GM19467 (cell line): ENCODE measurements at regions not wholly inside any gene's neighbourhood (a gene's known extent, or its start where the extent isn't known, plus 50 kb on each side); places are given as distances from the start of the nearest gene placed in this dataset.

Experiments used
- ATAC-seq: cut with Tn5 transposase; IDR thresholded peaks from one replicate; pipeline ENCODE4 v1.9.1; 2021; ENCODE audit warnings: mild to moderate bottlenecking, moderate library complexity; ENCODE audit not compliant: unreplicated experiment

DNA sequence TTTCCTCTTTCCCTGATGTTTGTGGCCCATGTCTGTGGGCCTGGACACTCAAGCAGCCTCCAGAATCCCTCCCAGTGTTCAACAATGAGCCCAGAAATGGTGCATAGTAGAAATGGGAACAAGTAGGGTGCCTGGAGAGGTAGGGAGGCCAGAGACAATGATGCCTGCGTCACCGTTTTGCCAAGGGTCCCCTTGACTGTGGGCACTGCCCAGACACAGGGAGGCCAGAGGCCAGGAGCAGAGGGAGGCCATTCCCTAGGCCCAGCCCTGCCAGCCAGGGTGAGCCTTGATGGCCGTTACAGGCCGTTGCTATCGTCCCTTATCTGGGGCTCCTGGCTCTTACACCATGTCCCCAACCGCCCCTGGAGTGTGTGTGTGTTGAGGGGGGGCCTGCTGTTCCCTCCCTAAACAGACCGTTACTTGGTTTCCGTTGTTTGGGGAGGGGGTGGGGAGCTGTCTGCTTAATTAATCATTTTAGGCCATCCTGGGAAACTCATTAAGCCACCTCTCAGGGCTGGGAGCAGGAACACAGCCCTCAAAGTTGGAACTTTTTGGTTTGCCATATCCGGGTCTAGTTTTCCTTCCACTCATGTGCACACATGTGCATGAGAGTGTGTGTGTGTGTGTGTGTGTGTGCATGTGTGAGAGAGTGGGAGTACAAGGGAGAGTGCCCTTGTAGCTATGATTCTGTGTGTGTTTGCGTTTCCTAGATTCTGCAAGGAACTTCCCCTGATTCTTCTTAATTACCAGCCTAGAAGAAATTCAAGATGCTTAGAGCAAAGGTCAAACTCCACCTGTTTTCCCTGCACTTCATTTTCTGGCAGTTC is 135.2 kb upstream of the HAAO start:
- ATAC-seq = no peak

GRCh38 chr2:42926434-42927333 is 134.3 kb upstream of the HAAO start:
- ATAC-seq = no peak

GRCh38 chr2:42925742-42926433 is 133.5 kb upstream of the HAAO start:
- ATAC-seq = no peak

- no peak for ATAC-seq
Measured at GRCh38 chr2:42924418-42924886, 132.1 kb upstream of the HAAO start.

DNA sequence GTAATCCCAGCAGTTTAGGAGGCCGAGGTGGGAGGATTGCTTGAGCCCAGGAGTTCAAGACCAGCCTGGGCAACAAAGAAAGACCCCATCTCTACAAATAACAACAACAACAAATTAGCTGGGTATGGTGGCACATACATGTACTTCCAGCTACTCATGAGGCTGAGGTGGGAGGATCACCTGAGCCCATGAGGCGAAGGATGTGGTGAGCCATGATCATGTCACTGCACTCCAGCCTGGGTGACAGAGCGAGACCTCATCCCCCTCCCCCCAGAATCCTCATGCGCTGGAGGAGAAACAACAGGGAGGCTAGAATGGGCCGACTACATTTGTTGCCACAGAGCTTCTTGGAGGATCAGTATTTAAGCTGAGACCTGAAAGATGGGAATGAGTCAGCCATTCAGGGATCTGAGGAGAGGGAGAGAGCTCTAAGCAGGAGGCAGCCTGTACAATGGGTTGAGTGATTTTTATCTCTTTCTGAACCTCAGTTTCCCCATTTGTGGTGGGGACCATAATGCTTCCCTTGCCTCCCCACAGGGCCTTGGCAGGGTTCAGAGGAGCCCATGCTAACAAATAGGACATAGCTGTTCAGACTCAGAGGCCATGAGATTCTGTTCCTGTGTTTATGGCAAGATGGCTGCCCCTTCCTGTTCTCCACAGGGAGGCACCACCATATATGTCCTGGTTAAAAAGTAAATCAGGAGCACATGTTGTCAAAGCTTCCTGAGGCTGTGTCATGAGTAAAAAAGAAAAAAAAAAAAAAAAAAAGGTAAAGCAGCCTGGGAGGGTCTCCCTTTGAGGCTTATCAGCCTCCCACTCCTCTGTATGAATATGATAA is 131.4 kb upstream of the HAAO start:
- no peak for ATAC-seq

DNA sequence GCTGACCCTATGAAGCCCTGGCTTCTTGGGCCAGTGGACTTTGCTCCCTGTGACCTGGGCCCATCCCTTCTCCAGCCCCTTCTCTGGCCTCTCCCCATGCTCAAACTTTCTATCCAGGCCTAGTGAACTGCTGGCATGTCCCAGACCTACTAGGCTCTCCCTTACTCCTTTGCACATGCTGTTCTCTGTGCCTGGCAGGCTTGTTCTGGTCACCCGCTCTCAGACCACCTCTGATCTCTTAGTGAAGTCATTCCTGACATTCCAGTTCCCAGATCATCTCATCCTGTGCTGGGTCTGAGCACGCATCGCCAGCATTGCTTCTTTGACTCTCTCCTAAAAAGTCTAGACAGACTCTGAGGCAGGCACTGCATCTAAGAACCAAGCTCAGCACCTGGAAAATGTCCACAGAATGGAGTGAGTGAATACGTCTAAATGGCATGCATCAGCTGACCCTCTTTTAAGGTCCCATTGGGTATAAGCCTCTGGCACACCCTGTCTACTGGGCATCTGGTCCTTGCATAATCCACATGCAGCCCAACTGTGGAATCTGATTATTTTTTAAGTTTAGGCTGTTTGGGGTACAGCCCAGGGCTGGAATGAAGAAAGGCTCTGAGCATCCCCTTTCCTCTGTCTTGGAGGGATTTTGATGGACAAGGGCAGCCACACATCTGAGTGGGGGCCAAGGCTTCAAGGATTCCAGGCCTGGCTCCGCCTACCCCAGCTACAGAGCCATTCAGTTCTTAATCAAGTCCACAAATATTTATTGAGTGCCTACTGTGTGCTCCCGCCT is 130.6 kb upstream of the HAAO start:
- ATAC-seq = no peak

DNA sequence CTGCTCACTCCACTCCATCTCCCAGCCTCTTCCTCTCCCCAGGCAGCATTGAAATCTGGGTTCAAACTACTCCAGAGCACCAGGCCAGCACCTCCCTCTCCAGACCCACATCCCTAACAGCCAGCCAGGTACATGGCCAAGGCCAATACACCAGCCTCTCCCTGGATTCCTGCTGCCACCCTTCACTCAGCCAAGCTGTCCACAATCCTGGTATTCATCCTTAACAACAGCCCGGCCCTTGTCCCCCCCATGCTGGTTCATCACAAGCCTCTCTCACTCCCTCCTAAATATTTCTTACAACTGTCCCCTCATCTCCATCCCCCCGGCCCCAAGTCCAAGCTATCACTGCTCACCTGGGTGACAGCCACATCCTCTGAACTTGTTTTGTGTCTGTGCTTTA is 129.9 kb upstream of the HAAO start:
- ATAC-seq = no peak

GRCh38 chr2:42921721-42922120 is 129.3 kb upstream of the HAAO start:
- no peak for ATAC-seq

DNA sequence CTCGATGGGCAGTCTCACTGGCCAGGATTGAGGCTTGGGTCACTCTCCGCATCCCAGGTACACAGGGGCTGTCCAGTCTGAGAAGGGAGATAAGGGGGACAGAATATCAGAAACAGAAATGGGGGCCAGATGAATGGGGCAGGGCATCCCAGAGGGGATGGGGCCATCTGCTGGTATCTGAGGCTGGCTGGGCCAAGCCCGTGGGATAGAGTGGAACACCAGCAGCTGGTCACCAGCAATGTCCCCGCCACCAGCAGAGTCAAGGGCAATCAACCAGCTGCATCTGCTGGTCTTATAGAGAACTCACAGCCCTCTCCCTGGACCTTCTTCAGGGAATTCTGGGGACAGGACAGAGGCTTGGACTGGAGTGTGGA is 128.8 kb upstream of the HAAO start:
- ATAC-seq = no peak

DNA sequence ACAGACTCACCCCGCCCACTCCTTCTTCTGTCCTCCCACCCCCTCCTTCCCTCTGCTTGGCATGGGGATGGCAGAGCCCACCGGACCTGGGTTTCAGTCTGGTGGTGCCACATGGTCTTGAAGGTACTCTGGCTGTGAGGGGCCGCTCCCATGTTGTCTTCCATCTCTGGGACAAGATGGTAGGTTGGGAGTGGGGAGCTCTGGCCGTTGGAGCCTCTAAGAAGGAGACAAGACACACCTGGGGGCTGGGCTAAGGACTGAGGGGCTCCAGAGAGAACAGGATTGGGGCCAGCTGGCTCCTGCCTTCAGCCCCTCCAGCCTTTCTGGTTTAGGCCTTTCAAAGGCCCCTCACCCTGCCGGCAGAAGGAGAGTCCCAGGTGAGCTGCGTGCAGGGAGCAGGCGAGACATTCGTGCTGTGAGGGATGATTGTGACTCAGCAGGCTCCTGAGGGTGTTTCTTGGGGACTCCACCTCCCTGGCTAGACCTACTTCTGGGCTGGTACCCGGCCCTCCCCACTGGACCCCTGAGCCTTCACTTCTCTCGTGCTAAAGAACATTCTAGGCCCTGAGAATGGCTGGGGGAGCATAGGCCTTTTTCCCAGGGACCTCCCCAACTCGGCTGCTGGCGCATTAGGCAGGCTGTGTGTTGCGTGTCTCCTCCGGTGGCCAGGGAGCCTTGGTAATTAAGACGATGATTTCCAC is 128.2 kb upstream of the HAAO start:
- no peak for ATAC-seq

DNA sequence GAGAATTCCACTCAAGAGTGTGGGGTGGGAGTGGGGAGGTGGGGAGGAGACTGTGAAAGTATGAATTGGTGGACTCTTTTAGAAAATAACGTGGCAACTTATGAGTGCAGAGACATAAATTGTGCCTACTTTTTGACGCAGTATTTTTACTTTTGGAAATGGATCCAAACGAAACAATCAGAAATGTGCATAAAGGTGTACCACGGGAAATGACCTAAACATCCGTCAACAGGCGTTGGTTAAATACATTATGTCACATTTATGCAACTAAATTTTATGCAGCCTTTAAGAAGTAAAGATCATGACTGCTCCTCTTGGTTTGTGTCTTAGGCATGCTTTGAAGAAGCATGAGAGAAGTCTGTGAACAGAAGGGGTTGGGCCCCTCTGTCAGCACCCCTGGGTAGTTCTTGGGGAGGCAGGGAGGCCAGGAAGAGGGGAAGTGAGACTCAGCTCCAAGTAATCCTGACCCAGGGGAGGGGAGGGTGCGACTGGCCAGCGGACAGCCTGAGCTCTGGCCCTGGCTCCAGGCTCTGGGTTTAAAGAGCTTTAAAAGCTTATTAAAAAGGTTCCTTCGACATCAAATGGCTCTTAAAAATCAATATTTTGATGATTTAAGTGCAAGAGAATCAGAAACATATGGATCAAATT is 126.4 kb upstream of the HAAO start:
- ATAC-seq = no peak

DNA sequence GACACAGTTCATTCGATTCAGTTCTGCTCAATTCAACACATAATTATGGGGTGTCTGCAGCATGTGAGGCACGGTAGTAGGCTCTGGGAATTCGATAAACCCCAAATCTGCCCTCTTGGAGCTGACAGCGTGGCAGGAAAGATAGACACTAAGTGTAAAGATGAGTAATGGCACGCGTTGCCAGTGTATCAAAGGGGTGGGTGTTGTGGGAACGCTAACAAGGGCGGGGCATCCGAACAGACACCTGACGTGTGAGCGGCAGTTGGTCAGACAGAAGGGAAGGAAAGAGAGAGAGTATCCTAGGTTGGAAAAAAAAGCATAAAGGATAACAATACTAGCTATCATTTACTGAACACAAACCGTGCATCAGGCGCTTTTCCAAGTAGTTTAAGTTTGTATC is 125.7 kb upstream of the HAAO start:
- no peak for ATAC-seq

- no peak for ATAC-seq
Measured at GRCh38 chr2:42917425-42917927, 125.1 kb upstream of the HAAO start.

DNA sequence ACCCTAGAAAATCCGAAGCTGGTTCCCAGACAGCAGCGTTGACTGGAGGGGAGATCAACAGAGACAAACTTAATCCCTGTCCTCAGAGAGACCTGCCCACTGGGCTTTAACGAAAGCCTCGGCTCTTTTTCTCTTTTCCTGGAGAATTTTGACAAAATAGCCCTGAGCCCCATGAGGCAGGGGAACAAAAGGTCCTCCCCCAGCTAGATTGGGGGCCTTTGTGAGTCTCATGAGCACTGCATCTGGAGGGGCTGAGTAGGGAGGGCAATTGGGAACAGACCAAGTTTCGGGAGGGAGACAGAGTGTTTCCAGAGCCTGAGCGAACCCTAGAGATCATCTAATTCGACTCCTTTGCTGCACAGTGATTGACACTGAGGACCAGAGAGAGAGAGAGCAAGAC is 123.9 kb upstream of the HAAO start:
- no peak for ATAC-seq

DNA sequence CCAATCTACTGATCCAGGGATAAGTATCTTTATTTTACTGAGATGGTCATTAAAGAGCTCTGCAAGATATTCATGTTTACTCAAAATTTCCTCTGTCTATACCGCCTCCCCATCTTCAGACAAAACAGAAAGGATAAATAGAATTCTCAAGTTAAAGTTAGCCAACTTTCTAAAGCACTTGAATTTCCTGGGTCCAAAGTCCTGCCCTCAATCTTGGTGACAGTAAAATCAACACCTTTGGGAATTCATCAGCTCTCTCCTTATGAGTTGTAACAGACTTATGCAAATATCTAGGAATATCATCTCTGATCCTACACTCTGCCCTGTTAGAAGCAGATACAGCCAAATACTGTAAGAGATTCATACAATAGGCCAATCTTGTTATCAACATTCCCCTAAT is 122.5 kb upstream of the HAAO start:
- ATAC-seq = no peak

GRCh38 chr2:42914314-42914713 is 121.9 kb upstream of the HAAO start:
- no peak for ATAC-seq

DNA sequence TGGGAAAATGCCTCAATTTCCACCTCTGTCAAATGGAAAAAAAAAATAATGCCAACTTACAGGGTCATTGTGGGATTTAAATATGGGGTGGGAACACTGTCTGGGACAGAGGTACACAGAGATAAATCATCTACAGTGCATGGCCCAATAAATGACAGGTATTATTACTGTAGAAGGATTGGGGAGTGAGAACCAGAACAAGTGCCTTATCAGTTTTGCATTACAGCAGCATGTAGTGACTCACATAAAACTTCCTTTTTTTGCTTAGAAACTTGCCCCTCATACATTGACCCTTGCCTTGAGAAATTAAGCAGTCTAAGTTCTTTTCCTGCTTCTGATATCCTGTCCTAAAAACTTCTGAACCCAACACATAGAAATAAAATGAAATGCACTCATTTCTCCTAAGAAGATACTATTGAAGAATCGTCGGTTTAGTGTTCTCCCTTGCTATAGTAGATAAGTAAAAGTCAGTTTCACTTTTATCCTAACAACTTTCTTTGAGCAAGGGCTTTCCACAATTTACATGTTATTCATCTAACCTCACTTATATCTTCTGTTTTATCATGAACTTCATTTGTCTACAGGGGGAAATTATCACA is 121.0 kb upstream of the HAAO start:
- ATAC-seq = no peak
